ENCODE measurements at regions not wholly inside any gene's neighbourhood (a gene's known extent, or its start where the extent isn't known, plus 50 kb on each side); places are given as distances from the start of the nearest gene placed in this dataset.
"Not testable (repeated sequence)": the region's sequence is repeated elsewhere in the genome, so short reads cannot be mapped to it uniquely, and the experiment has no call there.

GRCh38 chr10:9214618-9215017 is 1160.1 kb downstream of the GATA3 start:
- in situ Hi-C loops (cut with HindIII; ENCODE audit: low sequenced_read_pairs), result loop anchor here (5.0 to 25.0 kb wide), 2 partner anchors 73 to 1327 kb away; no protein-coding TSS in a partner anchor

GRCh38 chr10:9215121-9215520 is 1160.6 kb downstream of the GATA3 start:
- in situ Hi-C loops (cut with HindIII; ENCODE audit: low sequenced_read_pairs), result loop anchor here (25.0 kb wide), 1 partner anchor 1328 kb away; no protein-coding TSS in a partner anchor

GRCh38 chr10:9219860-9220259 is 1165.4 kb downstream of the GATA3 start:
- in situ Hi-C loops (cut with HindIII; ENCODE audit: low sequenced_read_pairs), result loop anchor here (25.0 kb wide), 1 partner anchor 1333 kb away; no protein-coding TSS in a partner anchor

- in situ Hi-C loops (cut with HindIII; ENCODE audit: low sequenced_read_pairs), result loop anchor here (25.0 kb wide), 1 partner anchor 1336 kb away; no protein-coding TSS in a partner anchor
Measured at GRCh38 chr10:9222917-9223316, 1168.4 kb downstream of the GATA3 start.

DNA sequence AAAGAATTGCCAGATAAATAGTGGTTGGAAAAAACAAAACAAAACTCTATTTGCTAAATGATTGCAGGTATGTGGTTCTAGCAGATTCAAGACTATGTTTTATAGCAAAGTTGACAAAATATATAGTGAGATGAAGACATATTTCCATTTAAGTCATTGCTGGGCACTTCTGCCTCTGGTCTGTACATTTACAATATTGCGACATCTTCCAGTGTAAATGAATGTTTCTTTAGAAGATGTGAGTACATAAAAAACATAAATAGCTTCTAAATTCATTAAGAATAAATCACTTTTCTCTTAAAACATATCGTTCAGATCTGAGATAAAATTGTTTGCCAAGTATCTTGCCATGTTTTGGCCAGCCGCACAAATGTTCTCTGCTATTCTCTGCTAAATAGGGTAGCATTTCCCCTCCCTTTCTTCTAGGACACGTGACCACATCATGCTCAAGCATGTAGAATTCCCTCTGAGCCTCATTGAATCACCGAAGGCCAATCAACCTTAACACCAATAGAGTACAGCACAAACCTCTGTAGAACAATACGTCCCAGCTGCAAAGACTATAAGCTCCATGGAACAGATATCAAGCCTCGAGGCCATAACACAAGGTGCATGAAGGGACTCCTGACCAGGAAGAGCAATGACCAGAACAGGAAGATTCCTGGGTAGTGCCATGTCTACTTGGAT is 1173.3 kb downstream of the GATA3 start:
- in situ Hi-C loops (cut with HindIII; ENCODE audit: low sequenced_read_pairs), result no loop called here

GRCh38 chr10:9228771-9229170 is 1174.3 kb downstream of the GATA3 start:
- in situ Hi-C loops (cut with HindIII; ENCODE audit: low sequenced_read_pairs), result no loop called here

GRCh38 chr10:9229702-9230244 is 1175.3 kb downstream of the GATA3 start:
- in situ Hi-C loops (cut with HindIII; ENCODE audit: low sequenced_read_pairs), result no loop called here

GRCh38 chr10:9230625-9231024 is 1176.1 kb downstream of the GATA3 start:
- in situ Hi-C loops (cut with HindIII; ENCODE audit: low sequenced_read_pairs), result no loop called here

GRCh38 chr10:9234191-9234590 is 1179.7 kb downstream of the GATA3 start:
- in situ Hi-C loops (cut with HindIII; ENCODE audit: low sequenced_read_pairs), result no loop called here

- in situ Hi-C loops (cut with HindIII; ENCODE audit: low sequenced_read_pairs), result no loop called here
Measured at GRCh38 chr10:9238041-9238440, 1183.6 kb downstream of the GATA3 start.

GRCh38 chr10:9239298-9239697 is 1184.8 kb downstream of the GATA3 start:
- in situ Hi-C loops (cut with HindIII; ENCODE audit: low sequenced_read_pairs), result no loop called here

DNA sequence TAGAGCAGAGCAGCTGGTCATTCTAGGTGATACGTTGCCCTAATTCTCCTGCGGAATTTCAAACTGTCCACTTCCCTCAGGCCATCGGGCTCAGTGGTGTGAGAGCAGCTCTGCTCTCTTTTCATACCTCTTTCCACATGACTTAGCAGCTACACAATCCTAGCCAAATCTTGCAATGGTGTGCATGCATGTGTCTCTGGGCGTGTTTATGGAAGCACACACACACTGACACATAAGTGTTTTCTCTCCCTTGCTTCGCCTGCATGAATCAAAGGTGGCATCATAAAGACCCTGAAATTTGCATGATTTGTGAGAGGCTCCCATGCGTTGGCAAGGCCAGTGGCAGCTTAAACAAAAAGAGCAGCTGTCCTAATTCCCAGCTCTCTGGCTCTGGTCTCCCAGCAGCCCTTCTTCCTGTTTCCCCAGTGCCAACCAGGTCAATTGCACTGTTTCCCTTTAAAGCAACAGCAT is 1189.5 kb downstream of the GATA3 start:
- in situ Hi-C loops (cut with HindIII; ENCODE audit: low sequenced_read_pairs), result no loop called here

DNA sequence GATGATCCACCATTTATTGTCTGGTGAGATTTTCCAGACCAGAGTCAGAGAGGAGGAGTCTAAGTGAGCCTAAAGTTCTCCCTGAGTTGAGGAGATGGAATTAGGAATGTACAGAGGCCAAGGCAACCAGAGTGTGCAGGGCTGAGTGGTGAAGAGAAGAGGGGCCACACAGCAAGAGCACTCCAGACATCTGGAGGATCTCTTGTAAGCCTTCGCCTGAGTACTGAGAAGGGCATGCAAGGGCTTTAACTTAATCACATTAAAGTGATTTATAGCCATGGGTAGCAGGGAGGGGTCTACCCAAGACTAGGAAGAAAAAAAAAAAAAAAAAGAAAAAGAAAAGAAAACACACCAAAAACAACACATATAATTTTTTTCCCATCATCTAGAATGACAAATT is 1190.4 kb downstream of the GATA3 start:
- in situ Hi-C loops (cut with HindIII; ENCODE audit: low sequenced_read_pairs), result no loop called here

GRCh38 chr10:9253121-9253520 is 1198.6 kb downstream of the GATA3 start:
- in situ Hi-C loops (cut with HindIII; ENCODE audit: low sequenced_read_pairs), result no loop called here

GRCh38 chr10:9254353-9254752 is 1199.9 kb downstream of the GATA3 start:
- in situ Hi-C loops (cut with HindIII; ENCODE audit: low sequenced_read_pairs), result no loop called here

DNA sequence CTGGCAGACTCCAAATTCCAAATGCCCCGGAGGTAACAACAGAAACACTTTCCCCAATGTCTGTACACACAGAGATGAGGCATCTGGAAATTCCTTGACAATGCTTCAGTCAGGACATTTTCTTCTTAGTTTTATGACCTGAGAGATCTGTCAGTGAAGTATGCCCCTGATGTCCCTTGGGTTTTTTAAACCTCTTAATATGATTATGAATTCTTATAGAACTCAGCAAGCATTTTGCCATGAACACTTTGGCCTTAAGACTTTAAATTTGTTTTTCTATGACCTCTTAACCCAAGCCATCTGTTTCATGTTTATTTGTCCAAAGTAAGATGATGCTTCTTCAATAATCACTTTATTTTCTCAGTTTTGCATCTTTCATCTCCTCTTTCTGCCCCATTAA is 1206.2 kb downstream of the GATA3 start:
- in situ Hi-C loops (cut with HindIII; ENCODE audit: low sequenced_read_pairs), result no loop called here

- in situ Hi-C loops (cut with HindIII; ENCODE audit: low sequenced_read_pairs), result no loop called here
Measured at GRCh38 chr10:9262770-9263169, 1208.3 kb downstream of the GATA3 start.

GRCh38 chr10:9268176-9268575 is 1213.7 kb downstream of the GATA3 start:
- in situ Hi-C loops (cut with HindIII; ENCODE audit: low sequenced_read_pairs), result no loop called here

- in situ Hi-C loops (cut with HindIII; ENCODE audit: low sequenced_read_pairs), result not testable (repeated sequence)
Measured at GRCh38 chr10:9273126-9273833, 1218.8 kb downstream of the GATA3 start.

DNA sequence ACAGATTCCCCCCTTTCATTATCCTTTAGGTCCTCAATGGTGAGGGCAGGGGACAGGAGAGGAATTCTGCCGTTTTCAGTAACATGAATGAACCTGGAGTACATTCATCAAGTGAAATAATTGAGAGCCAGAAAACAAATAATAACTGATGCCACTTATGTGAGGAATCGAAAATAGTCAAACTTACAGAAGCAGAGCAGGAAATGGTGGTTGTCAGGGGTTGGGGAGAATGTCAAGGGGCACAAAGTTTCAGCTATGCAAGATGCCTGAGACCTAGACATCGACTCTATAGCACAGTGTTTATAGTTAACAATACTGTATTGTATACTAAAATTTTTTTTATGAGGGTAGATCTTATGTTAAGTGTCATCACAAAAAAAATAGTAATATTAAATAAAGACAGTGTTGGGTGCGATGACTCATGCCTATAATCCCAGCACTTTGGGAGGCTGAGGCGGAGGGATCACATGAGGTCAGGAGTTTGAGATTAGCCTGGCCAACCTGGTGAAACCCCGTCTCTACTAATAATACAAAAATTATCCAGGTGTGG is 1219.8 kb downstream of the GATA3 start:
- in situ Hi-C loops (cut with HindIII; ENCODE audit: low sequenced_read_pairs), result no loop called here

DNA sequence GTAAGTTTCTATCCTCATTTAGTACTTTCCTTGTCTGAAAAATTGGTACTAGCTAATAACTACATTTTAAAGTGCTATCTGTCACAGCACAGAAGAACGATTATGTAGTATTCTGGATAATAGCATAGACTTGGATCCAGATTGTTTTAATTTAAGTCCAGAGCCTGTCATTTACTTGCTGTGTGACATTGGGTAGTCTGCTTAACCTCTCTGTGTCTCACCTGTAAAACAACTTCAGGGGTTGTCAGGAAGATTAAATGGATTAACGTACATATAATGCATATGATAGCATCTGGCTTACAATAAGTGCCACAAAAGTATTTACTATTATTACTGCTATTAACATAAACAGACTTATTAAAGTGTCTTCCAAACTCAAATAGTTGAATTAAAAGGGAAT is 1221.4 kb downstream of the GATA3 start:
- in situ Hi-C loops (cut with HindIII; ENCODE audit: low sequenced_read_pairs), result no loop called here
